GM18868 (cell line): ENCODE measurements at regions not wholly inside any gene's neighbourhood (a gene's known extent, or its start where the extent isn't known, plus 50 kb on each side); places are given as distances from the start of the nearest gene placed in this dataset.

Experiments
- ATAC-seq: cut with Tn5 transposase; IDR thresholded peaks from one replicate; pipeline ENCODE4 v1.9.1; 2021; ENCODE audit warnings: mild to moderate bottlenecking, moderate library complexity; ENCODE audit not compliant: unreplicated experiment

GRCh38 chr3:168539909-168540308 lies 444.2 kb upstream of the GOLIM4 start:
- no peak for ATAC-seq

GRCh38 chr3:168534761-168535160 lies 439.0 kb upstream of the GOLIM4 start:
- ATAC-seq = peak; percentile 43

GRCh38 chr3:168533600-168533999 lies 437.9 kb upstream of the GOLIM4 start:
- no peak for ATAC-seq

- no peak for ATAC-seq
These were observed 436.4 kb upstream of the GOLIM4 start for GRCh38 chr3:168532135-168532534.

GRCh38 chr3:168531116-168531515 lies 435.4 kb upstream of the GOLIM4 start:
- no peak for ATAC-seq

- ATAC-seq = no peak
These were observed 428.4 kb upstream of the GOLIM4 start for GRCh38 chr3:168524129-168524528.

- peak; percentile 78 for ATAC-seq
These were observed 421.7 kb upstream of the GOLIM4 start for GRCh38 chr3:168517249-168518071.

- ATAC-seq = no peak
These were observed 418.5 kb upstream of the GOLIM4 start for GRCh38 chr3:168514252-168514651.

GRCh38 chr3:168512802-168513201 lies 417.1 kb upstream of the GOLIM4 start:
- no peak for ATAC-seq

GRCh38 chr3:168511428-168512014 lies 415.8 kb upstream of the GOLIM4 start:
- ATAC-seq = no peak

- ATAC-seq = no peak
These were observed 410.9 kb upstream of the GOLIM4 start for GRCh38 chr3:168506589-168506988.

GRCh38 chr3:168501570-168501969 lies 405.8 kb upstream of the GOLIM4 start:
- ATAC-seq = no peak

- no peak for ATAC-seq
These were observed 402.5 kb upstream of the GOLIM4 start for GRCh38 chr3:168498194-168498593.

GRCh38 chr3:168497741-168498140 lies 402.0 kb upstream of the GOLIM4 start:
- ATAC-seq = no peak

GRCh38 chr3:168497183-168497582 lies 401.5 kb upstream of the GOLIM4 start:
- no peak for ATAC-seq

- no peak for ATAC-seq
These were observed 400.2 kb upstream of the GOLIM4 start for GRCh38 chr3:168495932-168496331.

GRCh38 chr3:168495270-168495669 lies 399.5 kb upstream of the GOLIM4 start:
- no peak for ATAC-seq

- no peak for ATAC-seq
These were observed 397.9 kb upstream of the GOLIM4 start for GRCh38 chr3:168493412-168494205.

GRCh38 chr3:168490981-168491380 lies 395.3 kb upstream of the GOLIM4 start:
- no peak for ATAC-seq

- ATAC-seq = no peak
These were observed 393.6 kb upstream of the GOLIM4 start for GRCh38 chr3:168489301-168489700.

GRCh38 chr3:168485936-168486335 lies 390.2 kb upstream of the GOLIM4 start:
- no peak for ATAC-seq
